HG03575 (cell line): ENCODE measurements at regions not wholly inside any gene's neighbourhood (a gene's known extent, or its start where the extent isn't known, plus 50 kb on each side); places are given as distances from the start of the nearest gene placed in this dataset.

ENCODE experiments used
- ATAC-seq: cut with Tn5 transposase; IDR thresholded peaks from one replicate; pipeline ENCODE4 v1.9.1; 2021; ENCODE audit not compliant: unreplicated experiment, insufficient number of reproducible peaks, low FRiP score; ENCODE audit errors: extremely low read depth

DNA sequence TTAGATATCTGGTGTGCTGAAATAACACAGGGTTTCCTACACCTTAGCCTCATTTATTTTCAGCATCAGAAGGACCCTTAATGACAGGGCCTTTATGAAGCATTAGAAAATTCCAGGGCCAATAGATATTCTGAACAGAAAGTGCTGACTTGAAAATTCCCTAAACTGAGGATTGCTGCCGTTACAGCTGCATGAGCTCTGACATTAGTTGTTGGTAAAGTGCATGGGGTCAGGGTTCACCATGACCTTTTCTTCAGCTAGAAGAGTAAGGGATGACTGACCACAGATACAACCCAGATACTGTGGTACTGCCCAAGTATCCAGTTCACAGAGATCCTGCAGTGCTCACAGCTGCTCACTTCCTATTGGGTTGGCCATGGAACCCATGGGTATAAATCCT is 181.7 kb upstream of the SLC25A13 start:
- ATAC-seq, result no peak

GRCh38 chr7:96501318-96501717 is 179.4 kb upstream of the SLC25A13 start:
- no peak for ATAC-seq

- ATAC-seq, result no peak
Observed at GRCh38 chr7:96499532-96499931, 177.6 kb upstream of the SLC25A13 start.

GRCh38 chr7:96497567-96497966 is 175.7 kb upstream of the SLC25A13 start:
- ATAC-seq, result no peak

DNA sequence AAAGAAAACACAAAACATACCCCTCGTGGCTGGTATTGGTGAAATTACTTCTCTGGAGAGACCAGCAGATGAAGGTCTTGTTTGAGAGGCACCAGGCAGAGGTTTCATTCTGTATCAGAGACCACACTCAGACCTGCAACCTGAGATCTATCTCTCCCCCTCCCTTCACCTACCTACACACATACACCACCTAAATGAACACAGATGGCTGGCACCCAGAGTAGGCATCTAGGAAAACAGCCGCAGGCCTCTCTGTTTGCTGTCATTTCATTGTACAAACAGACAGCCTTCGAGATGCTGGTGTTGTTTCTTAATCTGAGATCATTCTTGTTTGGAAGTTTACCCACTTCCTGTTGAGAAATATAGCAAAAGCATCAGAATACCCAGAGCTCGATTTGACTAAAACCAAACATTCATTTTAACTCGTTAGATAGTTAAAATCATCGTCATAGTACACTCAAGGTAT is 173.9 kb upstream of the SLC25A13 start:
- peak; percentile 58 for ATAC-seq

- no peak for ATAC-seq
Observed at GRCh38 chr7:96486681-96487080, 164.8 kb upstream of the SLC25A13 start.

DNA sequence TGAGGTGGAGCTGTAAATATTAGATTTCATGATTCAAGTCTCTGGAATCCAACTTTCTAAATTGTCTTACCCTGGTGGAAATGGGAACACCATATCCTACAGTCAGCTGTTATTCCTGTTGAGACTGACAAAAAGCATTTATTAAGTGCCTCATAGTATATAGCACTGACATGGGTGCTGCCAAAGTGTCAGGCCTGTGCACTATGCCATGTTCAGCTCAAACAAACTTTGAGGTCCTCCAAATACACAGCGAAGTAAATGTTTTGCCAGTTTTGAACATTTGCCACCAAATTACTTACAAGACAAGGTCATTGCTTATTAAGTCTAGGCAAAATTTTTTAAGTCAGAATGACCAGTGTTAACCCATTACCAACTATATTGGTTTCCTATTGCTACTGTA is 162.9 kb upstream of the SLC25A13 start:
- no peak for ATAC-seq

GRCh38 chr7:96484091-96484490 is 162.2 kb upstream of the SLC25A13 start:
- no peak for ATAC-seq

DNA sequence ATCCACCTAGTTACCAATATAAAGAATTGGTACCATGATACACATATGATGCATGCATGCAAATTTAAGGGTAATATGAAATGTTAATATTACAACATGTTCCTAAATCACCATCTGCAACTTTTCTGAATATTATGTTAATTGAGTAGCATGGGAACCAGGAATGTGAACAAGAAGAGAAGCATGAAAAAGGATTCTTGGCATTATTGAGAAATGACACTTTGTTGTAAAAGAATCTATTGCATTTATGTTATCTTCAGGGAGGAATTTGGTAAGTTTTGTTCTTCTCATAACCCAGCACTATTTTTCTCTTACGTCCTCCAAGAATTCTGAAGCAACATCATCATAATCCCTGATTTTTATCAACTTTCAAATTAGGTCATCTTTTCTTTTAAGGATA is 159.9 kb upstream of the SLC25A13 start:
- ATAC-seq, result no peak

DNA sequence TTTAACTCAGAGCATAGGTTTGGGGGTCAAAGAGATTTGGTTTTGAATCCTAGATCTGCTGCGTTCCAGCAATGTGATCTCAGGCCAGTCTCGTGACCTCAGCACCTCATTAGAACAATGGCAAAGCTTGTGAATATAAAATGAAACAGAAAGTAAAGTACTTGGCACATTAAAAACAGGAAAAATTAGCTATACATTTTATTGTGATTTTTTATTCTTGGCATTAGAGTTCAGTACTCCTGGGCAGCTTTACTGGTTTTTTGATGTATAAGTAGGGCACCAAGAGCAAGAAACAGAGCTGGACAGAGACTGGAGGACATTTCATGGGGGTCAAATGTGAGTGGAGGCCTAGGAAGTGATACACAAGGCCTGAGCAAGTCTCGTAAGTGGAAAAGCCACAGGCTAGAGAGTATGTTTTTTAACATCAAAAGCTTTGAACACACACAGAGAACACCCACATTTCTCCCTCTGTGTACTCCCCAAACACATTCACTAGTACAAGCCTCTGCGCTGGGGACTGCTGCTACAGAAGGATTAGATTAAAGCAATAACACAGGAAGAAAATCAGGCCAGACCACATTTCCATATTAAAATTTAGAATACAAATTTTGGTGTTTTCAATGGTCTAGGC is 157.2 kb upstream of the SLC25A13 start:
- no peak for ATAC-seq

- ATAC-seq, result no peak
Observed at GRCh38 chr7:96471606-96472005, 149.7 kb upstream of the SLC25A13 start.

- no peak for ATAC-seq
Observed at GRCh38 chr7:96452146-96452545, 130.2 kb upstream of the SLC25A13 start.

- no peak for ATAC-seq
Observed at GRCh38 chr7:96449094-96449493, 127.2 kb upstream of the SLC25A13 start.

GRCh38 chr7:96447109-96447645 is 125.3 kb upstream of the SLC25A13 start:
- ATAC-seq, result no peak

DNA sequence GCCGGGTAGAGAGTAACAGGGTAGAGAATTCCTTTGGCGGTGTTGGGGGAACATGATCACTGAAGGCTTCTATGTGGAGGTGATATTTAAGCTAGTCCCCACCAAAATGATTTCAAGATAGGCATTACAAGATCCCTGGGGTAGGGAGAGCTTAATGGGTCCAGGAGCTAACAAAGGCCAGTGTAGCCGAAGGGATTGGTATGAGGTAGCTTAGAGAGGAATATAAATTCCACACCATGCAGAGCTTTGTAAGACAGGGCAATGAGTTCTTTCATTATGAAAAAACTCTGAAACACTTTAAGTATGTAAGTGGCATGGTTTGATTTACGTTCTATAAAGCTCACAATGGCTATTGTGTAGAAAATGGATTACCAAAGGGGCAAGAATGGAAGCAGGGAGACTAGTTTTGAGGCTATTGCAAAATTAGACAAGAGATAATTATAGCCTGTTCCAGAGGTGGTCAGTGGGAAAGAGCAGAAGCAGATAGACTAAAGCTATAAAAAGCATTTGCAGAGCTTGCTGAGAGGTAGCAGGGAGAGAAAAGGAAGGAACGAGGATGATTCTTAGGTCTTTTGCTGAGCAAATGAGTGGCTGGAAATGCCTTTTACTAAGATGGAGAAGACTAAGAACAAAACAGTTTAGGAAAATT is 119.7 kb upstream of the SLC25A13 start:
- ATAC-seq, result no peak

DNA sequence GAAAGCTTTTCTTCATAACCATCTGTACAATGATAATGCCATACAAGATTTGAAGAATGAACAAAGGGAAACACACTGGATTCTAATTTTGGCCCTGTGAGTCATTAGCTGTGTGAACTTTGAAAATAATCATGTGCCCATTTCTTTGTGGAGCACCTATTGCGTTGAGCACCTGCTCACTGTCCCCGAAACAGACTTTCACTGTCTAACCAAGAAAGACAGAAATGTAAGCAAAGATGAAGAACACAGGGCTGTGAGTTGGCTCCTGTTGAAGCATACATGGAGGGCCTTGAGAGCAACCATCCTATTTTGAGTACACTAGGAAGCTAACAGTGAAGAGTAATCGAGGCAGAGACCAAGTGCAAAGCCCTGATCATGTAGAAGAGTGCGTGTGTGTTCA is 118.4 kb upstream of the SLC25A13 start:
- ATAC-seq, result no peak

GRCh38 chr7:96436880-96437279 is 115.0 kb upstream of the SLC25A13 start:
- ATAC-seq, result no peak

GRCh38 chr7:96430356-96430755 is 108.5 kb upstream of the SLC25A13 start:
- ATAC-seq, result no peak

DNA sequence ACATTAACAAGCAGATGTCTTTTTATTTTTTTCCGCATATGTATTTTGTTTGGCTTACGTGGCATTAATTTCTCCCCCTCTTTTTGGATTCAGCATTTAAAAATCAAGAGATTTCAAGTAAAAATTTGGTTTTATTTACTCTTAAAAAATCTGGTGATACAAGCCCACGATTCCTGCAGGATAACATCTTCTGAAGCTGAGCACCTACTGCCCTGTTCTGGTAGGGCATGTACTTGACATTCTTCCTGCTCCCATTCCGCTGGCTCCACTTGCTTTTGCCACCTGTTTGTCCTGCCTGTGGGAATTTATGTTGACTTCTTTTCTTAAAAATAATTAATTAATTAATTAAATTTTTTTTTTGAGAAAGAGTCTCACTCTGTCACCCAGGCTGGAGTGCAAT is 105.2 kb upstream of the SLC25A13 start:
- ATAC-seq, result no peak

- no peak for ATAC-seq
Observed at GRCh38 chr7:96426685-96427084, 104.8 kb upstream of the SLC25A13 start.

DNA sequence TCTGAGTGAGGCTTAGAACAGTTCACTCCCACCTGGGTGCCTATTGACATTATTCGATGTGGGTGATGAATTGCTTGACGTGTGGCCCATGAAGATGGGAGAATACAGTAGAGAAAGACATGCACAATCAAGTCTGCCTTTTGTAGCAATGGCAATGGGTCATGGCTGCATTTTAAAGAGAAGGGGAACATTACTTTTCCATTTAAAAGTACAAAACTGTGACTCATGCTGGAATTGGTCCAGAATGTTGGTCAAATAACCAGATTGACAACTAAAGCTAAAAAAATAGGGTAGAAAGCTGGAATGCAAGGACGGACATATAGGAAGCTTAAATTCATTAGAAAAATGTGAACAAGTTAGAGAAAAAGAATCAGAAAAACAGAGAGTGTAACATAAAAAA is 104.1 kb upstream of the SLC25A13 start:
- ATAC-seq, result no peak
